Activated CD4-positive, alpha-beta T cell treated with anti-CD3 and anti-CD28 coated beads, Interleukin-2, amount 50 U/mL, for 16 hours (primary cell): ENCODE measurements at regions not wholly inside any gene's neighbourhood (a gene's known extent, or its start where the extent isn't known, plus 50 kb on each side); places are given as distances from the start of the nearest gene placed in this dataset.
A peak's percentile ranks its signal among the peaks of the same experiment; 100 is the strongest.

Source experiments
- DNase-seq: peaks from one replicate; pipeline ENCODE4 v3.0.0-alpha.2; 2020

GRCh38 chr7:22657479-22657878 lies 69.5 kb upstream of the IL6 start:
- DNase-seq = no peak

DNA sequence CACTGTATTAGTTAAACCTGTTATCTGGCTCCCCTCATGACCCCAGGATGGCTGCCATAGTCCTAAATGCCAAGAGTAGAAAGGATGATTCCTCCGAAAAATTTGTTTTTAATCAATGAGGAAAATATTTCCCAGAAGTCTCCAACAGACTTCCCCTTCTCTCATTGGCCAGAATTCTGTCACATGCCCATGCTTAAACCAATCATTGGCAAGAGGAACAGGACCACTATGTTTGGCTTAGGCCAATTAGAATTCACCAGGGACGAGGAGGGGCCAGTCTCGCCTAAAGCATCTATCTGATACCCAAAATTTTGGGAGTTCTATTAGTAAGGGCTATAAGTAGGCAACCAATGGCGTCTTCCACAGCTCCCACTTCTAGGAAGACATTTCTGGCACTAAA lies 71.2 kb upstream of the IL6 start:
- DNase-seq = no peak

- no peak for DNase-seq
These were observed 72.2 kb upstream of the IL6 start for GRCh38 chr7:22654831-22655230.

DNA sequence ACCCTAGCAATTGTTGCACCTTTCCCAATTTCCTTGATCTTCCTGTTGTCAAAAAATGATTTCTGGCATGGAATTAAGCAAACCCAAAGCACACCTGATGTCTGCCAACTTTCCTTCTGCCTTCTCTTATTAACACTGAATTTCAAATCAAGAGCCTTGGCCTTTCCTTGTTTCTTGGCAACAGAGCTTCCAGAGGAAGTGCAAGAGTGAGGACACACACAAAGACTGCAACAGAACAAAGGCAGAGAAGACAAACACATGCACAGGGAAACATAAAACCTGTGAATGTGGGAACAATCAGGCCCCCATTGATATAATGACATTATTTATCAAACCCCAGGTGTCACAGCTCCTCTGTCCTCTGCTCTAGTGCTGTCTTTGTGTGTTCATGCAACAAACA lies 73.0 kb upstream of the IL6 start:
- no peak for DNase-seq

- no peak for DNase-seq
These were observed 75.3 kb upstream of the IL6 start for GRCh38 chr7:22651534-22652243.

GRCh38 chr7:22651036-22651435 lies 76.0 kb upstream of the IL6 start:
- DNase-seq = no peak

DNA sequence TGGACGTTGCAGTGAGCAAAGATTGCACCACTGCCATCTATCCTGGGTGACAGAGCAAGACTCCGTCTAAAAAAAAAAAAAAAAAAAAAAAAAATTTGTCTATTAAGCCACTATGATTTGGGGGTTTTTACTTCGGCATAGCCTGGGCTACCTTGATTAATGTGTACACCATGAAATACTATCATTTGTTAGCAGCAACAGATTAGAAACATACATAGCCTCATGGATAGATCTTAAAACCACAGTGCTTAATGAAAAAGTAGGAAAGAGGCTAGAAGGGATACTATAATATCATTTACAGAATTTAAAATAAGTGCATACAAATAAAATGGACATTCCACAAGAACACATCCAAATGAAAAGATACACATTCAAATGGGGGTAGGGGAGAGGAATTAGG lies 77.3 kb upstream of the IL6 start:
- DNase-seq = no peak

DNA sequence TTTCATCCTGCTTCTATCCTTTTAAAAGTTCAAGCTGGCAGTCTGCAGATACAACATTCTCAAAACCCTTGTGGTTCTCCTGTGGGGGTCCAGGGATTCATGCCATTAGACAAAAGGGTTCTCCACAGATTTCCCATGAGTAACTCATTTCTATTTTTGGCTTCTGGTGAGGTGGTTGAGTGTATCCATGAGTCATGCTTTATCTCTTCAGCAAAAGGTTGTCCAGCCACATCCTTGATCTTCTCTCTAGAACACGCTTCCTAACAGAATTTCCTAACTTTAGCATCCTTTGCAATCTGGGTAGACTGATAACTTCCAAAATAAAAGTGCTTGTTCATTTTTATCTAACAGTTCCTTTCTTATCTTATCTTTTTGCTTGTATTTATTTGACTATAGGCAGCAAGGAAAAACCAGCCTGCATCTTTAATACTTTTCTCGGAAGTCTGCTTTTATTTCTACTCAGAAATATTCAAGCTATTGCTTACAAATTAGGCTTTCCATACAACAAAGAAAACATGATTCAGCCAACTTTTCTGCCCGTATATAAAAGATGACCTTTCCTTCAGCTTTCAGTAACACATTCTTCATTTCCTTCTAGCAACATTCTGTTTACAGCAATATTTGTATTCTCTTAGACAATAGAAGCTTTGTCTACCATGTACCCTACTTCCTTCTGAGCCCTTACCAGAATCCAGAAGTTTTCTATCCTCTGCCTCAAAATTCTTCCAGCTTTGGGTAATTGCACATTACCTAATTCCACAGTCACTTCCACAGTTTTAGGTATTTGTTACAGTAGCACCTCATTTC lies 79.3 kb upstream of the IL6 start:
- no peak for DNase-seq

GRCh38 chr7:22645418-22646181 lies 81.4 kb upstream of the IL6 start:
- no peak for DNase-seq

- DNase-seq = no peak
These were observed 84.5 kb upstream of the IL6 start for GRCh38 chr7:22642454-22642853.

DNA sequence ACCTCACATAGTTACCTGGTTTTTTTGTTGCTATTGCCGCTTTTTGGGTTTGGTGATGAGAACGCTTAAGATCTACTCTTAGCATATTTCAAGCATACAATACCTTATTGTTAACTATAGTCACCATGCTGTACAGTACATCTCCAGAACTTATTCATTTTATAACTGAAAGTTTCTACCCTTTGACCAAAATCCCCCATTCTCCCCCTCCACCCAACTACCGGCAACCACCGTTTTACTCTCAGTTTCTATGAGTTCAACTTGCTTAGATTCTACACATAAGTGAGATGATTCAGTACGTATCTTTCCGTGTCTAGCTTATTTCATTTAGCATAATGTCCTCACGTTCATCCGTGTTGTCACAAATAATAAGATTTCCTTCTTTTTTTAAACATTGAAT lies 86.7 kb upstream of the IL6 start:
- DNase-seq = peak; percentile 89

DNA sequence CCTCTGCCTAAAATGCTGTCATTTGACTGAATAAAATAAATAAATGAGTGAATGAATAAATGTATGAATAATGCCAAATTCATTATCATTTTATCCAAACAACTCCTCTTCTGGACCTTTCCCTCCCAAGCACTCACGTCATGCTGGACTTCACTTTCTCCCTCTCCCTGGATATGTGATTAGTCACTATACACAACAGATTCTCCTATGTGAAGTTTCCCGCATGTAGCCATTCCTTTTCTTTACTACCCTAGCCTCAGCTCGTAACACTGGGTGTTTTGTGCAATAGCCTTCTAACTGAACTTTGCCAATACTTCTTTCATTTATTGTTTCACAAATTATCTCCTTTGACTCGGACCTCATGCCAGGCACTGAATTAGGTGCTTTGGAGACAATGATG lies 87.6 kb upstream of the IL6 start:
- no peak for DNase-seq

- DNase-seq = no peak
These were observed 91.7 kb upstream of the IL6 start for GRCh38 chr7:22635349-22635748.

- no peak for DNase-seq
These were observed 93.0 kb upstream of the IL6 start for GRCh38 chr7:22633954-22634474.

GRCh38 chr7:22633286-22633953 lies 93.6 kb upstream of the IL6 start:
- DNase-seq = no peak

DNA sequence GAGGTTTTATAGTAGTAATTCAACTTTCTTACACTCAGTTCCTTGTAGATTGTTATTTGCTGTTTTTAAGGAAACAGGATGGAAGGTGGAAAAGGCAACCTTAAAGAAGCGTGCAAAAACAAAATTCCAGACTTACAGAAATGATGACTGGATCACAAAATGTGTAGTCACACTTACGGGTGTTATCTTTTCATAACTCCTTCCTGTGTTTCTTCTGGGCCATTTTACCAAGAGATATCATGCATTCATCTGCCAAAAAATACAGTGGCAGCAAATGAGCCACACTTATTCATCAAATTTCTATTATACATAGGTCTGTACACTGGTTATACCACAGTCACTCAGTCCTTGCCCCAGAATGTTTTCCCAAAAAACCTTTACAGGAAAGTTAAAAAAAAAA lies 94.3 kb upstream of the IL6 start:
- DNase-seq = no peak

DNA sequence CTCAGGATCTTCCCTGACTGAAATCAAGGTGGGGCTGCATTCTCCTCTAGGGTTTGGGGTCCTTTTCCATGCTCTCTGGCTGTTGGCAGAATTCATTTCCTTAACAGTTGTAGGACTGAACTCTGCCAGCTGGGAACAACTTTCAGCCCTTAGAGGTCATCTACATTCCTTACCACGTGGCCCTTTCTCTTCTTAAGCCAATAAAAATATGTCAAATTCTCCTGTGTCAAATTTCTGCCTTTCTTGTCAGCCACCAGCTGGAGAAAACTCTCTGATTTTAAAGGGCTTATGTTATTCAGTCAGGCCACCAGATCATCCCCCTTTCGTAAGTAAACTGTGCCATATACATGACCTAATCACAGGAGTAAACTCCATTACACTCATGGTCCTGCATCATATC lies 95.3 kb upstream of the IL6 start:
- DNase-seq = no peak

DNA sequence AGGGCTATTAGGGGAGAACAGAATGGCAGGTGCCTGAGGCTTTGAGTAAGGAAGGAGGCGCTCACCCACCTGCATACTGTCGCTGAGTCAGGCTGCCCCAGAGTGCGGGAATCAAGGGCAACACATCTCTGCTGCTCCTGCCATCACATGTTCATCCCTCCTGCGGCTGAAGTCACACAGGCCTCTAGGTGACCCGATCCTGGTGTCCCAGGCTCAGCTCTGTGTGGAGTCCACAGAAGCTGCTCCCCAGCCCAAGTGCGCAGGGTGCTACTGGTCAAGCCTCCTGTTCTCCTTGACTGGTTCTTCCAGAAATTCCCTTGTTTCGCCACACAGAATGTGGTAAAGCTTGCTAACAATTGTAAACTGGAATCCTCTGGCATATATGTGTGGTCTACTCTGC lies 96.9 kb upstream of the IL6 start:
- no peak for DNase-seq

- no peak for DNase-seq
These were observed 97.9 kb upstream of the IL6 start for GRCh38 chr7:22629056-22629455.

DNA sequence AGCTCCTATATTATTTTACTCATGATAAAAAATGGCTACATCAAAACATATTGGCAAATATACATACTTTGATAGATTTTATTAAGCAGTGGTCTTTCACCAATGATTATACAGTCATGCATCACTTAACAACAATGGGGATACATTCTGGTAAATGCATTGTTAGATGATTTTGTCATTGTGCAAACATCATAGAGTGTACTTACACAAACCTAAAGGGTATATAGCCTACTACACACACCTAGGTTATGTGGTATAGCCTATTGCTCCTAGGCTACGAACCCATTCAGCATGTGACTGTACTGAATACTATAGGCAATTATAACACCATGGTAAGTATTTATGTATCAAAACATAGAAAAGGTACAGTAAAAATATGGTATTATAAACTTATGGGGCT lies 98.9 kb upstream of the IL6 start:
- DNase-seq = no peak

- DNase-seq = no peak
These were observed 99.9 kb upstream of the IL6 start for GRCh38 chr7:22627136-22627535.

DNA sequence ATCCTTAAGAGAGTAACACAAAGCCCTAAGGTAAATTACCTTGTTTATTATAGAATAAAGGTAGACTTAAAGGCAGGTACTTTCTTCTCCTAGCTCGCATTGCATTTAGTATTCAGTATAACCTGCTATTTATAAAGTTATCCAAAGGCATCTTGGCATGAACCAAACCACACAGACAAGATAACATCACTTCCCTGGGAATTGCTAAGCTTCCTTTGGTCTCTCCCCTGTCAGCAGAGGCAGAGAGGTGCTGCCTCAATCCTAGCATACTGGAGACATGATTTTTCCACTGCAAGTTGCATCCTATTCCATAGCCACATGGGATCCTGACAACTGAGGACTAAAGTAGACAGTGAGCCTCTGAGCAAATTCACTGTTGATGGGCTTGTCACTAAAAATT lies 101.7 kb upstream of the IL6 start:
- DNase-seq = no peak

- no peak for DNase-seq
These were observed 102.2 kb upstream of the IL6 start for GRCh38 chr7:22624781-22625180.
